Fibroblast of pulmonary artery (primary cell): ENCODE measurements at regions not wholly inside any gene's neighbourhood (a gene's known extent, or its start where the extent isn't known, plus 50 kb on each side); places are given as distances from the start of the nearest gene placed in this dataset.

Experiments
- DNase-seq: peaks from one replicate; pipeline ENCODE4 v3.0.0-alpha.2; 2010; ENCODE audit warnings: low read depth
- H3K4me3 ChIP-seq: replicated peaks from 2 replicates; pipeline ENCODE4 v1.5.1; 2011; ENCODE audit warnings: low read depth, mild to moderate bottlenecking, control low read depth, low read length, moderate library complexity
- TF ChIP-seq, protein P1 (sequence below): IDR thresholded peaks from 2 replicates; pipeline ENCODE4 v1.5.1; 2011; ENCODE audit warnings: mild to moderate bottlenecking, control low read depth, low read length, inconsistent platforms; ENCODE audit errors: missing control alignments

DNA sequence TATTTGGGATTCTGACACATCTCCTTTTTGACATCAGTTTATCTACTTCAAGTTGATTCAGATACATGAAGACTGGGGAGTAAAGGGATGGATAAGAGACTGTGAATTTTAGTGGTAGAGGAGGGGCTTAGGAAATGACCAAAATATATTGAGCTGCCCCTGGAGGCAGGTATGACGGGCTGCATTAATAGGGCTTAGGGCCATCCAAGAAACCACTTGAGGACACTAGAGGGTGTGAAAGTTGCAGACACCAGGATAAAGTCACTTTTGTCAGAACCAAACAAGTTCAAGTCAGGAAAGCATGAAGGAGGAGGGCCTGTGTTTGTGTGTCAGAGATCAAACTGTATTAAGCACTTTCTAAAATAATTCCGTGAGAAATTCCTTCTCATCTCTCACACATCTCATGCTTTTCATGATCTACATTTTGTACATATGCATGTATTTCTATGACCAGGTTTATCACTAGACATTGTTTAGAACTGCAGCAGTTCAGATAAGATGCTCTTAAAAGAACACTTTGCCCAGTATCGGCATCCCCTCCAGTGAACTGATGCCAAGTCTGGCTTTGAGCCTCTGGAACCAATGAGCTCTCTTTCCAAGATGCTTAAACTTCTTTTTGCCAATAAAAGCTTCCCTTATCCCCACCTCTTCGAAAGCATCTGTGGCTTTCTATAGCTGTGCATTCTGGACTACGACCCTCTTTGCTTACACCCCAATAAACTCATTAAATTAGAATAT is 136.9 kb downstream of the SLC38A1 start:
- TF ChIP-seq, protein P1, sequence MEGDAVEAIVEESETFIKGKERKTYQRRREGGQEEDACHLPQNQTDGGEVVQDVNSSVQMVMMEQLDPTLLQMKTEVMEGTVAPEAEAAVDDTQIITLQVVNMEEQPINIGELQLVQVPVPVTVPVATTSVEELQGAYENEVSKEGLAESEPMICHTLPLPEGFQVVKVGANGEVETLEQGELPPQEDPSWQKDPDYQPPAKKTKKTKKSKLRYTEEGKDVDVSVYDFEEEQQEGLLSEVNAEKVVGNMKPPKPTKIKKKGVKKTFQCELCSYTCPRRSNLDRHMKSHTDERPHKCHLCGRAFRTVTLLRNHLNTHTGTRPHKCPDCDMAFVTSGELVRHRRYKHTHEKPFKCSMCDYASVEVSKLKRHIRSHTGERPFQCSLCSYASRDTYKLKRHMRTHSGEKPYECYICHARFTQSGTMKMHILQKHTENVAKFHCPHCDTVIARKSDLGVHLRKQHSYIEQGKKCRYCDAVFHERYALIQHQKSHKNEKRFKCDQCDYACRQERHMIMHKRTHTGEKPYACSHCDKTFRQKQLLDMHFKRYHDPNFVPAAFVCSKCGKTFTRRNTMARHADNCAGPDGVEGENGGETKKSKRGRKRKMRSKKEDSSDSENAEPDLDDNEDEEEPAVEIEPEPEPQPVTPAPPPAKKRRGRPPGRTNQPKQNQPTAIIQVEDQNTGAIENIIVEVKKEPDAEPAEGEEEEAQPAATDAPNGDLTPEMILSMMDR: no peak
- no peak overlapping the region for H3K4me3 ChIP-seq
- DNase-seq: no peak

DNA sequence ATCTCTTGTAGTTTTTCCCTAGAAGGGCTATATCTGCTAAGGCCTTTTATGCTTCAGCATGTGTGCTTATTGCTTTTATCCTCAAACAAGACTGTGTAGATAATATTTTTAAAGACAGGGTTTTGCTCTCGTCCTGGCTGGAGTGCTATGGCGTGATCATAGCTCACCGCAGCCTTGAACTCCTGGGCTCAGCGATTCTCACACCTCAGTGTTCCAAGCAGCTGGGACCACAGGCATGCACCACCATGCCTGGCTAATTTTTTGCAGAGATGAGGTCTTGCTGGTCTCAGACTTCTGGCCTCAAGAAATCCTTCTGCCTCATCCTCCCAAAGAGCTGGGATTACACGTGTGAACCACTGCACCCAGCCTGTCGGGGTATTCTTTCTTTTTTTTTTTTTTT is 137.3 kb upstream of the SCAF11 start:
- no peak for DNase-seq
- TF ChIP-seq, protein P1: no peak
- no peak overlapping the region for H3K4me3 ChIP-seq

DNA sequence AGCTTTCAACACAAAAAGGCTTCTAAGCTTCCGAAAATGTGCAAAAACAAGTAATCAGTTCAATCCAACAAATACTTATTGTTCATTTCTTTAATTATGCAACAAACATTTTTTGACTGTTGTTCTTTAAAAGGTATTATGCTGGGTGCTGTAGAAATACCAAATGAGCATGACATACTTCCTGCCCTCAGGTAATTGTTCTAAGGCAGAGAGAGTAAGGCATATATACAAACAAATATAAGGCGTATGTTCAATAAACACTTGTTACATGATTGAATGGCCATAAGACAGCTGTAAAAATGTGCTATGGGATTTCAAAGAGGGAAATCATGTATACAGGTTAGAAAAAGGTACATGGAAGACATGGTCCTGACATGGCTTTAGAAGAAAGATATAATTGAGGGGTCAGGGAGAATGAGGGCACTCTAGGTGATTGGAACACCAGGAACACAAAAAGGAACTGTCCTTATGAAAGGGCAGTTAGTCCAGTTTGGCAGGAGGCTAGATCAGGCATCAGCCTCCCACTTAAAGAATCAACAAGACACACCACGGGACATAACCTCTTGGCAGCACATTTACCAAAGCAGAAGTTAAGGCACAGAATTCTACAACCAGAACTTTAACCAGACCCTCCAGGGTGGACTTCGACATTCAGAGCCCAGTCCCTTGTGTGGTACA is 135.8 kb upstream of the SCAF11 start:
- H3K4me3 ChIP-seq: no peak overlapping the region
- DNase-seq: no peak
- TF ChIP-seq, protein P1: no peak

DNA sequence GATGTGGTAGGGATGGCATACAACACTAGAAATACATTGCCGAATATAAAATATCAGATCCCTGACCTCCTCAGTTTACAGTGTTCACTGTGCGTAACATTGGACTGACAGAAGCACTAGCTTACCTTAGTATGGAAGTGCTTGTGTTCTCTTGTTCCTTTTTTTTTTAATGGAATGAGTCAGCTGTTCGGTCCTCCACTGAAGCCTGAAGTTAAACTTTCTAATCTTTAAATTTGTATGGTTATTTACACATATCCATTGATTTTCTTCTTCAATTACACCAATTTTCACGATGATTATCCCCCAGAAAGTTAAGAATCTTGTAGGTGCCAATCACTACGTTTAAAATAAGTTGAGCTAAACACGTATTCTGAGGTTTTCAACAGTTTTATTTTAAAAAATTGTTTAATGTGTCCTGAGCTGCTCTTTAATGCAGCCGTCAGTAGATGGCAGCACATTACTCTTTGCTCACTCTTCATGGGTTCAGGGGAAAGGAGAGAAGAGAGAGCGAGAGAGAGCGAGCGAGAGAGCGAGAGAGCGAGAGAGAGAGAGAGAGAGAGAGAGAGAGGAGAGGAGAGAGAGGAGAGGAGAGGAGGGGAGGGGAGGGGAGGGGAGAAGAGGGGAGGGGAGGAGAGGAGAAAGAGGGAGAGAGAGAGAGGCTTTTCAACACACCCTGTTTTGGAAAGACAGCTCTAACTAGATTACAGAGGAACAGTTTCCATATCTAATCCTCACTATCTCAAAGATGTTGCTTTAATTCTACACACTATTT is 134.7 kb upstream of the SCAF11 start:
- peak; percentile 91 for DNase-seq
- TF ChIP-seq, protein P1: peak; percentile 80
- peak overlapping the region; percentile 21 for H3K4me3 ChIP-seq

DNA sequence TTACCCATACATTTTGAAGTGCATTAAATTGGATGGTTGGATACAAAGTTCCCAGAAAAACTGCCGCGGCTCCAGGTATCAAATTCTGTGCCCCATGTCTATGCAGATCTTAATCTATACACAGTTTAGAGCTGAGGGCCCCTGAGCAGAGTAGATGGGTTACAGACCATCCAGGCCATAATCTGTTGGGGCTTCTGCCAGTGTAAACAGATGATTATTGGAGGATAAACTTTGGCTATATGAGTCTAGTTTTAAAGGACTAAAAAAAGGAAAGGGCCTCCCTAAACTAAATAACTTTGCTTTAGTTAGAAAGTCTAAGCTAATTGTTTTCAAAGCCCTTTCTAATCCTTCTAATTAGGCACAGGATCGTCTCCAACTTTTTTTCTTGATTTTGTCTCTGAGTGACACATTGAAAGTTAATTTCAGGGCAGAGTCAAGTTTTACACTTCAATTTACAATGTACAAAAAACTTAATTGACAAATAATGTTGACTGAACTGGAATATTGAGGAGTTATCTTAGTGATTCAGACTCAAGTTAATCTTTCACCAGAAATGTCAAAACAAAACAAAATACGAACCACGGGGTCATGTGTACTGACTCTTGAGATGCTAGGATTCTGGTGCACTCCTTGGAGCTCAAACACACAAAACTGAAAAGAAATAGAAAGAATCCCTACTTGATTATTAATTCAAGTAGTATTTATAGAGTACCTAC is 133.9 kb upstream of the SCAF11 start:
- TF ChIP-seq, protein P1: no peak
- DNase-seq: no peak

DNA sequence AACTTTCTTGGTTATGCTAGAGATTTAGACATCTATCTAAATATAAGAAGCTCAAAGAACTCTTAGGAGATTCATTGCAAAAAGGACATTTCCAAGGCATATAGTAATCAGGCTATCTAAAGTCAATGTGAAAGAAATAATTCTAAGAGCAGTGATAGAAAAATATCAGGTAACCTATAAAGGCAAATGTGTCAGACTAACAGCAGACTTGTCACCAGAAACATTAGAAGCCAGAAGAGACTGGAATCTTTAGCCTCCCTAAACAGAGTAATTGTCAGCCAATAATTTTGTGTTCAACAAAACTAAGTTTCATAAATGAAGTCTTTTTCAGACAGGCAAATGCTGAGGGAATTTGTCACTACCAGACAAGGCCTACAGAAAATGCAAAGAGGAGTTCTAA is 122.0 kb upstream of the SCAF11 start:
- H3K4me3 ChIP-seq: no peak overlapping the region
- no peak for DNase-seq
- TF ChIP-seq, protein P1: no peak

More for the DNA sequence above, 133.9 kb upstream of the SCAF11 start:
- no peak overlapping the region for H3K4me3 ChIP-seq
